Urinary bladder (tissue), 3 donors: ENCODE measurements at regions not wholly inside any gene's neighbourhood (a gene's known extent, or its start where the extent isn't known, plus 50 kb on each side); places are given as distances from the start of the nearest gene placed in this dataset.
"Not testable (repeated sequence)": the region's sequence is repeated elsewhere in the genome, so short reads cannot be mapped to it uniquely, and the experiment has no call there.

Experiments
- DNase-seq: peaks from one replicate; pipeline ENCODE4 v3.0.0-alpha.2; 2015; ENCODE audit errors: extremely low spot score
- H3K27ac ChIP-seq: one replicate; pipeline ENCODE4 v1.5.1; 2013; ENCODE audit warnings: low read depth, mild to moderate bottlenecking, moderate library complexity
- H3K36me3 ChIP-seq: one replicate; pipeline ENCODE4 v1.6.1; 2013; ENCODE audit warnings: mild to moderate bottlenecking, moderate library complexity; ENCODE audit not compliant: insufficient read depth
- H3K4me1 ChIP-seq: one replicate; pipeline ENCODE4 v1.6.1; 2013; ENCODE audit warnings: mild to moderate bottlenecking, moderate library complexity; ENCODE audit not compliant: insufficient read depth
- H3K4me3 ChIP-seq: one replicate; pipeline ENCODE4 v1.5.1; 2013; ENCODE audit warnings: low read depth, low read length
- WGBS: extraction: QIAGEN DNeasy Blood & Tissue Kit; methylation state at CpG from one replicate; pipeline ENCODE4 v1.1.7; 2013; 5-methylcytosine and 5-hydroxymethylcytosine counted together
- donor health status: healthy with polysubstance abuse.
- donor health status: healthy.

DNA sequence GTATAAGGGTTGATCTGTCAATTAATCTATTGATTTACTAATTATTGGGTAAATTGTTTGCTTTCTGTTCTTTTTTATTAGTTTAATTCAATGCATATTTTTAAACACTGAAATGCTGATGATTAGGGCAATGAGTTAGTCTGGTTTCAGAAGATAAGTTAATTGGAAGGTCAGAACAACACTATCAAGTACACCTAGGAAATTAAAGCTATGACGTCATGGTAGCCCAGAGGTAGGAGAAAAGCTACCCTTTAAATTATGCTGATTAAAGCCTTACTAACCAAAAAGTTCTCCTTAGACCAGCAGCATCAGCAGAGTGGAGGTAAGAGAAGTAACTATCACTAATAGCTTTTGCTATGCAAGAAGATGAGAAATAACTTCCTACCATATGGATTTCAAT lies 770.4 kb upstream of the ARPP21 start:
- DNase-seq = no peak
- Histone ChIP-seq H3K27ac (no peak overlapping the region), H3K36me3 (peaks cover 1% of the 10 kb centered on the region), H3K4me3 (no peak overlapping the region), H3K4me1 (no peaks in the 10 kb centered on the region)
- WGBS = 82% methylated on average over 1 of the region's 1 CpG

DNA sequence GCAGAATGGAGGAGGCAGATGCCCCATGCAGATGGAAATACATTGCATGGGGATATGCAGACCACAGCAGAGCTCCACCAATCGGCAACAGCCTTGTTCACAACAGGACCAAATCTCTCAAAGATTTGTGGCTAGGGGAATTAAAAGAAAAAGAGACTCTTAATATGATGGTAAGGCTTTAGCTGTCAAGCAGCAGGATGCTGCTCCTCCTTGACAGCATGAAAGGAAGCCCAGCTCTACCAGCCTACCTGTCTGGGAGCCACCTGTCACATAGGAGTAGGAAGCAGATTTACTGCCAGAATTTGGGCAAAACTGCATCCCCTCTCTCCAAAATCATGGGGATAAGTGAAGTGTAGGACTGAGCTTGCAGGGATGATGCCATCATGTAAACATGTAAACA lies 769.6 kb upstream of the ARPP21 start:
- 90% methylated on average over 1 of the region's 1 CpG for WGBS
- Histone ChIP-seq H3K27ac (no peak overlapping the region), H3K4me3 (no peak overlapping the region), H3K4me1 (no peaks in the 10 kb centered on the region), H3K36me3 (peaks cover 1% of the 10 kb centered on the region)
- DNase-seq = no peak

- no peaks in the 10 kb centered on the region for H3K4me1 ChIP-seq
- H3K4me3 ChIP-seq = no peak overlapping the region
- no peak overlapping the region for H3K27ac ChIP-seq
- WGBS = 92% methylated on average over 7 of the region's 7 CpGs
- no peaks in the 10 kb centered on the region for H3K36me3 ChIP-seq
- no peak for DNase-seq
Measured at GRCh38 chr3:34872406-34872805, 766.9 kb upstream of the ARPP21 start.

DNA sequence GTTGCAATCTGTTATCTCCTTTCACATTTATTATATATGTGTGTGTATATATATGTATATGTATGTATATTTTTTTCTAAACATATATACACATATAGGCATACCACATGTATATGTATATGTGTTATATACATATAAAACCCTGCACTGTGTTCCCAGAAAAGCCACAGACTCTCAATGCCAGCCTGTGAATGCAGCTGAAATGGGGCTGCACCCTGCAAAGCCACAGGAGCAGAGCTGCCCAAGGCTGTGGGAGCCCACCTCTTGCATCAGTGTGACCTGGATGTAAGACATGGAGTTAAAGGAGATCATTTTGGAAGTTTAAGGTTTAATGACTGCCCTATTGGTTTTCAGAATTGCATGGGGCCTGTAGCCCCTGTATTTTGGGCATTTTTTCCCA lies 762.3 kb upstream of the ARPP21 start:
- DNase-seq = no peak
- Histone ChIP-seq H3K27ac (no peak overlapping the region), H3K4me3 (no peak overlapping the region), H3K4me1 (no peaks in the 10 kb centered on the region), H3K36me3 (no peaks in the 10 kb centered on the region)

- 91% methylated on average over 1 of the region's 1 CpG for WGBS
- H3K27ac ChIP-seq = no peak overlapping the region
- H3K4me3 ChIP-seq = no peak overlapping the region
- no peaks in the 10 kb centered on the region for H3K4me1 ChIP-seq
- no peak for DNase-seq
- H3K36me3 ChIP-seq = no peaks in the 10 kb centered on the region
Measured at GRCh38 chr3:34878488-34878887, 760.8 kb upstream of the ARPP21 start.

DNA sequence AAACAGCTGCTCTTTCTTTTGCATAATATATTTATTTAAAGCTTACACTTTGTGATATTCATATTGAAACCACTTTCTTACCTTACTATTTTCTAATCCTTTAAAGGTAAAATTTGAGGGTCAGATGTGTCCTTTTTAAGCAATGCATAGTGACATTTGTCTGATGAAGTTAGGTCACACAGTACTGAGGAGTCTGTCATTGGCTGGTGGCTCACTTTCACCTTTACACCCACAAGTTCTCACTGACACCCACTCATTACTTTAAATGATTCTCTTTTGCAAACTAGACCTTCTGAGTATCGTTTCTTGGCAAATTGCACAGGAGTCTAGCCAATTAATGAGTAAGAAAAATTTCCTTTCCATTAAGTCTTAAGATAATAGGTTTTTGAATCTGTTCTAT lies 758.3 kb upstream of the ARPP21 start:
- Histone ChIP-seq H3K4me3 (no peak overlapping the region), H3K36me3 (no peaks in the 10 kb centered on the region), H3K27ac (no peak overlapping the region), H3K4me1 (no peaks in the 10 kb centered on the region)
- WGBS = 34% methylated on average over 1 of the region's 1 CpG
- no peak for DNase-seq

DNA sequence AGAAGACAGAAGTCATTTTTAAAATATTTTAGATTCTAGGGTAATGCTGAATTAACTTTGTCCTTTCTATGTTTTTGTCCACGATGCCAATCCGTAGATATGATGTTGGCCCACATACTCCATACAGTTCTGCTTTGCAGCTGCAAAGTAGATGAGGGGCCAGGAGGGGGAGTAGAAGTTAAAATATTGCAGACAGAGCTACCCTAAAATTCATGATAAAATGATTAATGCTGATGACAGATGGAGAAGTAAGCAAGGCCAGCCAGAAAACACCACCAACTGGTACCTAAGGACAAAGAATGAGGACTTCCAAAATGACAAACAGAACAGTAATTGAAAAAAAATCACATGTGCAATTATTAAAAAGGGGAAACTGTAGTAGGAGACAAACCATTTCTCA lies 756.6 kb upstream of the ARPP21 start:
- H3K4me3 ChIP-seq = no peak overlapping the region
- no peaks in the 10 kb centered on the region for H3K36me3 ChIP-seq
- DNase-seq = no peak
- H3K27ac ChIP-seq = no peak overlapping the region
- H3K4me1 ChIP-seq = no peaks in the 10 kb centered on the region
- 80% methylated on average over 2 of the region's 2 CpGs for WGBS

- no peak overlapping the region for H3K4me3 ChIP-seq
- no peaks in the 10 kb centered on the region for H3K36me3 ChIP-seq
- DNase-seq = no peak
- no peak overlapping the region for H3K27ac ChIP-seq
- 61% methylated on average over 2 of the region's 2 CpGs for WGBS
- no peaks in the 10 kb centered on the region for H3K4me1 ChIP-seq
Measured at GRCh38 chr3:34884007-34884406, 755.3 kb upstream of the ARPP21 start.

DNA sequence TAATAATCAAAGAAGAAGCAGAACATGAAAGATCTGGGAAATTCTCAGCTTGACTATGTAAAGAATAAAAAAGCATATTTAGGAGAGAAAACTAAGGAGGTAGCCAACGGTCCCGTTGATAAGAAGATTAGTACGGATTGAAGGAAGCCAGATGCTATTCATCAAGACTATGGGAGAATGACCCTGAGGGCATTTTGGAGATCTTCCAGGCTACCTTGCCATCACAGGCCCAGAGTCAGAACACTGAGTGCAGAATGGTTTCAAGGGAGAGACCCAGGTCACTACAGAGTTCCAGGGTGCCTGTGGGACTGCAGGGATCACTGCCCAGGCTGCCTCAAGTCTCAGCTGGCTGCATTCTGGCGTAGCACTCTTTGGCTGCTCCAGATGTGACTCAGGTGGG lies 752.9 kb upstream of the ARPP21 start:
- WGBS = 40% methylated on average over 4 of the region's 4 CpGs
- Histone ChIP-seq H3K4me1 (no peaks in the 10 kb centered on the region), H3K4me3 (no peak overlapping the region), H3K27ac (no peak overlapping the region), H3K36me3 (no peaks in the 10 kb centered on the region)
- no peak for DNase-seq

GRCh38 chr3:34889641-34890040 lies 749.7 kb upstream of the ARPP21 start:
- Histone ChIP-seq H3K4me3 (no peak overlapping the region), H3K4me1 (no peaks in the 10 kb centered on the region), H3K27ac (no peak overlapping the region), H3K36me3 (no peaks in the 10 kb centered on the region)
- WGBS = 84% methylated on average over 2 of the region's 2 CpGs
- DNase-seq = no peak

GRCh38 chr3:34890247-34890646 lies 749.1 kb upstream of the ARPP21 start:
- Histone ChIP-seq H3K36me3 (no peaks in the 10 kb centered on the region), H3K4me3 (no peak overlapping the region), H3K27ac (no peak overlapping the region), H3K4me1 (no peaks in the 10 kb centered on the region)
- no peak for DNase-seq
- 54% methylated on average over 1 of the region's 1 CpG for WGBS

DNA sequence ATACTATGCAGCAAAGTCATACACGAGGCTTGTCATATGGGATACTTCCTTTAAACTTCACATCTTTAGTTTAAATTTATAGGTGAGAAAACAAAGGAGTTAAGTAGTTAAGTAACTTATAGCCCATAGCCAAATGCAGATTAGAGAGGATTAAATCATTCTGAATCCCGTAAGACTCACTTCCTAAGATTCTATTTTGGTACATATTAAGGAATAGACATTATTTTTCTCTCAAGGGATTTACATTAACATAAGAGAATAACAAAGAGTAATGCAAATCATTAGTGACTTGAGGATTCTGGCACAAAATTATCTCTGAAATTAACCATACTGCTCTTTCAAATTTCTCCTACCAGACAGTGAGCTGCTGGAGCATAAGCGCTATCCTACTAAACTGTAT lies 747.4 kb upstream of the ARPP21 start:
- DNase-seq = no peak
- 79% methylated on average over 3 of the region's 3 CpGs for WGBS
- H3K36me3 ChIP-seq = no peaks in the 10 kb centered on the region
- no peak overlapping the region for H3K4me3 ChIP-seq
- no peak overlapping the region for H3K27ac ChIP-seq
- no peaks in the 10 kb centered on the region for H3K4me1 ChIP-seq

- H3K4me3 ChIP-seq = no peak overlapping the region
- no peaks in the 10 kb centered on the region for H3K36me3 ChIP-seq
- WGBS = 83% methylated on average over 1 of the region's 1 CpG
- no peaks in the 10 kb centered on the region for H3K4me1 ChIP-seq
- DNase-seq = no peak
- no peak overlapping the region for H3K27ac ChIP-seq
Measured at GRCh38 chr3:34895841-34896240, 743.5 kb upstream of the ARPP21 start.

DNA sequence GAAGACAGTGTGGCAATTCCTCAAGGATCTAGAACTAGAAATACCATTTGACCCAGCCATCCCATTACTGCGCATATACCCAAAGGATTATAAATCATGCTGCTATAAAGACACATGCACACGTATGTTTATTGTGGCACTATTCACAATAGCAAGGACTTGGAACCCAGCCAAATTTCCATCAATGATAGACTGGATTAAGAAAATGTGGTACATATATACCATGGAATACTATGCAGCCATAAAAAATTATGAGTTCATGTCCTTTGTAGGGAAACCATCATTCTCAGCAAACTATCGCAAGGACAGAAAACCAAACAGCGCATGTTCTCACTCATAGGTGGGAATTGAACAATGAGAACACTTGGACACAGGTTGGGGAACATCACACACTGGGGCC lies 729.6 kb upstream of the ARPP21 start:
- DNase-seq, H3K27ac ChIP-seq, H3K4me1 ChIP-seq, H3K36me3 ChIP-seq, H3K4me3 ChIP-seq: not testable (repeated sequence)
- 93% methylated on average over 4 of the region's 4 CpGs for WGBS

GRCh38 chr3:34919025-34919424 lies 720.3 kb upstream of the ARPP21 start:
- H3K36me3 ChIP-seq = no peaks in the 10 kb centered on the region
- H3K4me3 ChIP-seq = no peak overlapping the region
- no peak for DNase-seq
- no peaks in the 10 kb centered on the region for H3K4me1 ChIP-seq
- no peak overlapping the region for H3K27ac ChIP-seq
